Upper lobe of left lung (tissue), 4 donors: ENCODE measurements at regions not wholly inside any gene's neighbourhood (a gene's known extent, or its start where the extent isn't known, plus 50 kb on each side); places are given as distances from the start of the nearest gene placed in this dataset.

ENCODE experiments used
- CTCF ChIP-seq, 6 experiments: fragments of 450-650 bp in 4 of 6; fragments of 200-600 bp in 2 of 6; sonication (generic) in 2 of 6; IDR thresholded peaks; one replicate each; pipeline ENCODE4 v1.5.1; 2016 to 2019; ENCODE audit warnings: antibody characterized with exemption in 6 of 6
- EP300 ChIP-seq, 4 donors: sonication (generic); formaldehyde crosslinking; IDR thresholded peaks; one replicate each; pipeline ENCODE4 v1.5.1; 2017; ENCODE audit warnings: antibody characterized with exemption in 4 of 4, control low read depth in 2 of 4
- POLR2A ChIP-seq, 4 donors: fragments of 450-650 bp; IDR thresholded peaks; one replicate each; pipeline ENCODE4 v1.5.1; 2016 to 2017; ENCODE audit warnings: antibody characterized with exemption in 4 of 4, mild to moderate bottlenecking in 2 of 4
- POLR2AphosphoS5 ChIP-seq, 2 donors: sonication (generic); formaldehyde crosslinking; IDR thresholded peaks; one replicate each; pipeline ENCODE4 v1.5.1; 2017; ENCODE audit warnings: antibody characterized with exemption in 2 of 2

DNA sequence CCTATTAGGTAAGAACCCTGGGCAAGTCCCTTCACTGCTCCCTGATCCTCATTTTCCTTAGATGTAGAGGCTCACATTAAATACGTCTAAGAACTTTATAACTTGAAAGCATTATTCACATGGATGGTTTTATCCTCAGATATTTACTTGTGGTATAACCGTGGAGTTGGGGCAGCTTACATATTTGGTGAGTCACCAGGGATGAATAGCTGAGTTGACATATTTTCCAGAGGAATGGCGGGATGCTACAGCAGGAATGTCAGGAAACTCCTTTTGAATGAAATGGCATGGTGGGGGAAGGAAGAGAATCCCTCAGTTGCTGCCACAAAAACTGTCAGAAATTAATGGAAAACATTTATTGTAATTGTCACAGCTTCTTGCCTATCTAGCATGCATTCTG is 165.3 kb upstream of the RPS6KA3 start:
- TF ChIP-seq CTCF (IDR thresholded peaks at IDR 0.05) (no peak), POLR2AphosphoS5 (IDR thresholded peaks at IDR 0.05) (no peak), EP300 (IDR thresholded peaks at IDR 0.05) (no peak), POLR2A (IDR thresholded peaks at IDR 0.05) (no peak)
